ENCODE measurements at regions not wholly inside any gene's neighbourhood (a gene's known extent, or its start where the extent isn't known, plus 50 kb on each side); places are given as distances from the start of the nearest gene placed in this dataset.

- no peak for TF ChIP-seq CTCF (IDR thresholded peaks at IDR 0.05)
- DNase-seq: peak; percentile 44 to 92
- Histone ChIP-seq H3K36me3 (ENCODE audit: control insufficient read depth, insufficient read depth, low read length) (no peaks in the 10 kb centered on the region), H3K4me1 (ENCODE audit: control insufficient read depth, insufficient read depth, low read length) (peaks cover 4% of the 10 kb centered on the region), H3K27me3 (ENCODE audit: control insufficient read depth, insufficient read depth, low read length) (no peaks in the 10 kb centered on the region), H3K9me3 (ENCODE audit: control insufficient read depth, insufficient read depth, low read length) (no peaks in the 10 kb centered on the region), H3K27ac (ENCODE audit: low read length) (peak overlapping the region; percentile 49), H3K4me3 (ENCODE audit: low read length) (no peak overlapping the region)
- H3K27me3 Mint-ChIP-seq (ENCODE audit: low read depth in 2 of 2): no peaks in the 10 kb centered on the region
- H3K27ac Mint-ChIP-seq: peak overlapping the region; percentile 88
- H3K4me3 Mint-ChIP-seq: peak overlapping the region; percentile 68
- peaks cover 40 to 50% of the 10 kb centered on the region in 2 donors for H3K4me1 Mint-ChIP-seq
- intact Hi-C loops (cut with micrococcal nuclease): loop anchor here (10.0 kb wide), 1 partner anchor 116 kb away; no protein-coding TSS in a partner anchor
- peak; percentile 86 to 95 (median 86) for ATAC-seq
- H3K36me3 Mint-ChIP-seq: peaks cover 9% of the 10 kb centered on the region
- peaks cover 3 to 4% of the 10 kb centered on the region in 2 donors for H3K9me3 Mint-ChIP-seq
- WGBS (ENCODE audit: insufficient coverage): 0% methylated on average over 3 of the region's 3 CpGs
Measured at GRCh38 chr1:193479187-193479586, 292.8 kb upstream of the B3GALT2 start.

- no peak overlapping the region for H3K27ac ChIP-seq (ENCODE audit: low read length)
- no peaks in the 10 kb centered on the region for H3K27me3 ChIP-seq (ENCODE audit: control insufficient read depth, insufficient read depth, low read length)
- peaks cover 10% of the 10 kb centered on the region for H3K4me1 ChIP-seq (ENCODE audit: control insufficient read depth, insufficient read depth, low read length)
- no peak overlapping the region for H3K4me3 Mint-ChIP-seq
- H3K9me3 Mint-ChIP-seq: peaks cover 3 to 8% of the 10 kb centered on the region in 2 donors
- H3K4me1 Mint-ChIP-seq: peaks cover 60 to 68% of the 10 kb centered on the region in 2 donors
- no peak for DNase-seq
- WGBS (ENCODE audit: insufficient coverage): 87% methylated on average over 4 of the region's 6 CpGs
- H3K36me3 Mint-ChIP-seq: peaks cover 9% of the 10 kb centered on the region
- TF ChIP-seq CTCF (IDR thresholded peaks at IDR 0.05): no peak
- no peaks in the 10 kb centered on the region for H3K27me3 Mint-ChIP-seq (ENCODE audit: low read depth in 2 of 2)
- peaks cover 3% of the 10 kb centered on the region for H3K9me3 ChIP-seq (ENCODE audit: control insufficient read depth, insufficient read depth, low read length)
- ATAC-seq: no peak
- intact Hi-C loops (cut with micrococcal nuclease): loop anchor here (10.0 kb wide), 1 partner anchor 118 kb away; no protein-coding TSS in a partner anchor
- no peaks in the 10 kb centered on the region for H3K36me3 ChIP-seq (ENCODE audit: control insufficient read depth, insufficient read depth, low read length)
- H3K27ac Mint-ChIP-seq: no peak overlapping the region
- H3K4me3 ChIP-seq (ENCODE audit: low read length): no peak overlapping the region
Measured at GRCh38 chr1:193476748-193477147, 290.3 kb upstream of the B3GALT2 start.

- Mint-ChIP-seq H3K9me3 (peaks cover 3 to 8% of the 10 kb centered on the region in 2 donors), H3K27ac (no peak overlapping the region), H3K4me1 (peaks cover 41 to 43% of the 10 kb centered on the region in 2 donors), H3K4me3 (no peak overlapping the region), H3K27me3 (ENCODE audit: low read depth in 2 of 2) (no peaks in the 10 kb centered on the region), H3K36me3 (peaks cover 9% of the 10 kb centered on the region)
- intact Hi-C loops (cut with micrococcal nuclease): loop anchor here (5.0 to 10.0 kb wide), 2 partner anchors 37 to 121 kb away; no protein-coding TSS in a partner anchor
- 90% methylated on average over 4 of the region's 4 CpGs for WGBS (ENCODE audit: insufficient coverage)
- peaks cover 3% of the 10 kb centered on the region for H3K9me3 ChIP-seq (ENCODE audit: control insufficient read depth, insufficient read depth, low read length)
- H3K36me3 ChIP-seq (ENCODE audit: control insufficient read depth, insufficient read depth, low read length): no peaks in the 10 kb centered on the region
- no peak for DNase-seq
- peaks cover 6% of the 10 kb centered on the region for H3K4me1 ChIP-seq (ENCODE audit: control insufficient read depth, insufficient read depth, low read length)
- no peak for TF ChIP-seq CTCF (IDR thresholded peaks at IDR 0.05)
- no peak for ATAC-seq
- H3K4me3 ChIP-seq (ENCODE audit: low read length): no peak overlapping the region
- H3K27me3 ChIP-seq (ENCODE audit: control insufficient read depth, insufficient read depth, low read length): no peaks in the 10 kb centered on the region
- no peak overlapping the region for H3K27ac ChIP-seq (ENCODE audit: low read length)
Measured at GRCh38 chr1:193473932-193474331, 287.5 kb upstream of the B3GALT2 start.

Measured in natural killer cell (primary cell).